Erythroblast (primary cell): ENCODE measurements at regions not wholly inside any gene's neighbourhood (a gene's known extent, or its start where the extent isn't known, plus 50 kb on each side); places are given as distances from the start of the nearest gene placed in this dataset.

Experiments
- GATA1 ChIP-seq: IDR thresholded peaks from 2 replicates; pipeline ENCODE4 v1.6.1; 2011; ENCODE audit warnings: low read depth, mild to moderate bottlenecking, control low read depth, low read length, moderate library complexity
- POLR2A ChIP-seq: IDR thresholded peaks from 2 replicates; pipeline ENCODE4 v1.6.1; 2011; ENCODE audit warnings: mild to moderate bottlenecking, low read length

- TF ChIP-seq POLR2A, result no peak
- no peak for TF ChIP-seq GATA1
Observed at GRCh38 chr17:83200231-83200699, 120.9 kb downstream of the METRNL start.
